Tibial nerve (tissue), 4 donors: ENCODE measurements at regions not wholly inside any gene's neighbourhood (a gene's known extent, or its start where the extent isn't known, plus 50 kb on each side); places are given as distances from the start of the nearest gene placed in this dataset.

Source experiments
- EP300 ChIP-seq, 2 donors: sonication (generic); formaldehyde crosslinking; IDR thresholded peaks; one replicate each; pipeline ENCODE4 v1.6.1; 2017; ENCODE audit warnings: antibody characterized with exemption in 2 of 2, mild to moderate bottlenecking in 1 of 2
- POLR2A ChIP-seq, 2 donors: fragments of 450-650 bp; IDR thresholded peaks; one replicate each; pipeline ENCODE4 v1.6.1; 2017; ENCODE audit warnings: antibody characterized with exemption in 2 of 2, mild to moderate bottlenecking in 2 of 2, moderate library complexity in 2 of 2
- TF ChIP-seq, protein P1 (sequence below), 5 experiments: fragments of 200-600 bp in 3 of 5; fragments of 450-650 bp in 2 of 5; sonication (generic) in 3 of 5; IDR thresholded peaks; one replicate each; pipeline ENCODE4 v1.5.1; 2016 to 2019; ENCODE audit warnings: antibody characterized with exemption in 5 of 5, mild to moderate bottlenecking in 3 of 5, moderate library complexity in 2 of 5

DNA sequence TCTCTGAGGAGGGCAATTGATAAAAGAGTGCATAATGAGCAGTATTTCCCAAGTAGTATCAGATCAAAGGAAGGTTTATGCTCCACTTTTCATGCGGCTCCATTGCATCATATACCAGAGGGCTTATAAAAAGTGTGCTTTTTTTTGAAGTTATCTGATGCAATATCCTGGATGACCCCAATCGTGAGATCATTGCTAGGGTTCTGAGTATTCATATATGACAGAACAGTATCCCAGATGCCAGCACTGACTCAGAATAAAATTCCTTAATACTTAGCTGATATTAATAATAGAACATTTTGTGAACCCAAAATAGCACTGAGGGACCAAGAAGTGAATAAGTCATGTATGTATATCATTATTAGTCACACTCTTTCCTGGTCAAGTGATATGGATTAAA is 945.5 kb upstream of the AGA start:
- TF ChIP-seq, protein P1, sequence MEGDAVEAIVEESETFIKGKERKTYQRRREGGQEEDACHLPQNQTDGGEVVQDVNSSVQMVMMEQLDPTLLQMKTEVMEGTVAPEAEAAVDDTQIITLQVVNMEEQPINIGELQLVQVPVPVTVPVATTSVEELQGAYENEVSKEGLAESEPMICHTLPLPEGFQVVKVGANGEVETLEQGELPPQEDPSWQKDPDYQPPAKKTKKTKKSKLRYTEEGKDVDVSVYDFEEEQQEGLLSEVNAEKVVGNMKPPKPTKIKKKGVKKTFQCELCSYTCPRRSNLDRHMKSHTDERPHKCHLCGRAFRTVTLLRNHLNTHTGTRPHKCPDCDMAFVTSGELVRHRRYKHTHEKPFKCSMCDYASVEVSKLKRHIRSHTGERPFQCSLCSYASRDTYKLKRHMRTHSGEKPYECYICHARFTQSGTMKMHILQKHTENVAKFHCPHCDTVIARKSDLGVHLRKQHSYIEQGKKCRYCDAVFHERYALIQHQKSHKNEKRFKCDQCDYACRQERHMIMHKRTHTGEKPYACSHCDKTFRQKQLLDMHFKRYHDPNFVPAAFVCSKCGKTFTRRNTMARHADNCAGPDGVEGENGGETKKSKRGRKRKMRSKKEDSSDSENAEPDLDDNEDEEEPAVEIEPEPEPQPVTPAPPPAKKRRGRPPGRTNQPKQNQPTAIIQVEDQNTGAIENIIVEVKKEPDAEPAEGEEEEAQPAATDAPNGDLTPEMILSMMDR (IDR thresholded peaks at IDR 0.05): no peak
- TF ChIP-seq POLR2A (IDR thresholded peaks at IDR 0.05) (no peak), EP300 (IDR thresholded peaks at IDR 0.05) (no peak)
